Osteoblast (primary cell): ENCODE measurements at regions not wholly inside any gene's neighbourhood (a gene's known extent, or its start where the extent isn't known, plus 50 kb on each side); places are given as distances from the start of the nearest gene placed in this dataset.

ENCODE experiments used
- DNase-seq: peaks from one replicate; pipeline ENCODE4 v3.0.0; 2011; ENCODE audit warnings: low spot score, mixed read lengths; ENCODE audit not compliant: insufficient read length; ENCODE audit errors: missing footprints
- H2AFZ ChIP-seq: 2 replicates; pipeline ENCODE4 v1.6.0; 2011; ENCODE audit warnings: mild to moderate bottlenecking, low read length
- H3K27ac ChIP-seq: 2 replicates; pipeline ENCODE4 v1.5.1; 2011; ENCODE audit warnings: mild to moderate bottlenecking, low read depth, low read length, moderate library complexity
- H3K27me3 ChIP-seq: 2 replicates; pipeline ENCODE4 v1.6.0; 2012; ENCODE audit warnings: mild to moderate bottlenecking, control low read depth, inconsistent platforms, low read length, moderate library complexity; ENCODE audit not compliant: insufficient read depth
- H3K36me3 ChIP-seq: 2 replicates; pipeline ENCODE4 v1.5.1; 2011; ENCODE audit warnings: mild to moderate bottlenecking, low read length, control low read depth, moderate library complexity; ENCODE audit not compliant: insufficient read depth
- H3K4me1 ChIP-seq: 2 replicates; pipeline ENCODE4 v1.5.1; 2011; ENCODE audit warnings: mild to moderate bottlenecking, low read length, control low read depth, moderate library complexity; ENCODE audit not compliant: insufficient read depth
- H3K4me2 ChIP-seq: 2 replicates; pipeline ENCODE4 v1.6.0; 2011; ENCODE audit warnings: mild to moderate bottlenecking, low read length; ENCODE audit not compliant: insufficient read depth
- H3K4me3 ChIP-seq: fragments of 200-600 bp; sonication (generic); 3 replicates; pipeline ENCODE4 v1.5.1; 2012; ENCODE audit warnings: mild to moderate bottlenecking, low read length, inconsistent platforms; ENCODE audit not compliant: insufficient read depth
- H3K79me2 ChIP-seq: 2 replicates; pipeline ENCODE4 v1.6.0; 2012; ENCODE audit warnings: mild to moderate bottlenecking, low read length, control low read depth, inconsistent platforms; ENCODE audit not compliant: insufficient read depth
- H3K9me3 ChIP-seq: 2 replicates; pipeline ENCODE4 v1.5.1; 2011; ENCODE audit warnings: low read depth, low read length, control low read depth
- H4K20me1 ChIP-seq: 2 replicates; pipeline ENCODE4 v1.6.0; 2012; ENCODE audit warnings: mild to moderate bottlenecking, low read length, control low read depth; ENCODE audit not compliant: insufficient read depth
- TF ChIP-seq, protein P1 (sequence below): IDR thresholded peaks from 2 replicates; pipeline ENCODE4 v1.5.1; 2011; ENCODE audit warnings: mild to moderate bottlenecking, low read depth, low read length, moderate library complexity; ENCODE audit errors: extremely low read depth

GRCh38 chr7:86339051-86339450 lies 304.7 kb upstream of the GRM3 start:
- H3K4me3 ChIP-seq = no peak overlapping the region
- H3K36me3 ChIP-seq = no peaks in the 10 kb centered on the region
- no peak overlapping the region for H3K4me2 ChIP-seq
- TF ChIP-seq, protein P1, sequence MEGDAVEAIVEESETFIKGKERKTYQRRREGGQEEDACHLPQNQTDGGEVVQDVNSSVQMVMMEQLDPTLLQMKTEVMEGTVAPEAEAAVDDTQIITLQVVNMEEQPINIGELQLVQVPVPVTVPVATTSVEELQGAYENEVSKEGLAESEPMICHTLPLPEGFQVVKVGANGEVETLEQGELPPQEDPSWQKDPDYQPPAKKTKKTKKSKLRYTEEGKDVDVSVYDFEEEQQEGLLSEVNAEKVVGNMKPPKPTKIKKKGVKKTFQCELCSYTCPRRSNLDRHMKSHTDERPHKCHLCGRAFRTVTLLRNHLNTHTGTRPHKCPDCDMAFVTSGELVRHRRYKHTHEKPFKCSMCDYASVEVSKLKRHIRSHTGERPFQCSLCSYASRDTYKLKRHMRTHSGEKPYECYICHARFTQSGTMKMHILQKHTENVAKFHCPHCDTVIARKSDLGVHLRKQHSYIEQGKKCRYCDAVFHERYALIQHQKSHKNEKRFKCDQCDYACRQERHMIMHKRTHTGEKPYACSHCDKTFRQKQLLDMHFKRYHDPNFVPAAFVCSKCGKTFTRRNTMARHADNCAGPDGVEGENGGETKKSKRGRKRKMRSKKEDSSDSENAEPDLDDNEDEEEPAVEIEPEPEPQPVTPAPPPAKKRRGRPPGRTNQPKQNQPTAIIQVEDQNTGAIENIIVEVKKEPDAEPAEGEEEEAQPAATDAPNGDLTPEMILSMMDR = no peak
- H3K79me2 ChIP-seq = no peaks in the 10 kb centered on the region
- H3K27me3 ChIP-seq = no peaks in the 10 kb centered on the region
- H4K20me1 ChIP-seq = no peaks in the 10 kb centered on the region
- no peaks in the 10 kb centered on the region for H3K4me1 ChIP-seq
- no peaks in the 10 kb centered on the region for H3K9me3 ChIP-seq
- H3K27ac ChIP-seq = no peak overlapping the region
- no peak overlapping the region for H2AFZ ChIP-seq
- DNase-seq = no peak

GRCh38 chr7:86328801-86329433 lies 314.8 kb upstream of the GRM3 start:
- H3K4me1 ChIP-seq = no peaks in the 10 kb centered on the region

DNA sequence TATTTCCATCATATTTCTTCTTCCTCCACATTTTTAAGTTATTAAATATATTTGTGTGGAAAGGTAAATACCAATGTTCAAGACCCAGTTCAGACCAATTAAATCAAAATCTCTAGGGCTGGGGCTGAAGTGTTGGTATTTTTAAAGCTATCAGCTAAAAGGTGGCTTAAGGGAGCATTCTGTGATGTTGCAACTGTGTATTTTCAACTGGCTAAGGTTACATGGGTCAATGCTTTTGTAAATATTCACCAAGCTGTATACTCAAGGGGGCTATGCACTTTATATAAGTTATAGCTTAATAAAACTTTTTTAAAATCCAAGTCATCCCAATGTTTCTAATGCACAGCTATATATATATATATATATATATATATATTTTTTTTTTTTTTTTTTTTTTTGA lies 316.9 kb upstream of the GRM3 start:
- Histone ChIP-seq H3K27me3 (no peaks in the 10 kb centered on the region), H3K27ac (no peak overlapping the region), H2AFZ (no peak overlapping the region), H3K4me1 (no peaks in the 10 kb centered on the region), H3K9me3 (no peaks in the 10 kb centered on the region), H3K79me2 (no peaks in the 10 kb centered on the region), H3K36me3 (no peaks in the 10 kb centered on the region), H3K4me2 (no peak overlapping the region), H3K4me3 (no peak overlapping the region), H4K20me1 (no peaks in the 10 kb centered on the region)
- TF ChIP-seq, protein P1 = no peak
- DNase-seq = no peak

More at GRCh38 chr7:86328801-86329433, 314.8 kb upstream of the GRM3 start:
- Histone ChIP-seq H3K27me3 (no peaks in the 10 kb centered on the region), H3K36me3 (no peaks in the 10 kb centered on the region), H2AFZ (no peak overlapping the region), H3K27ac (no peak overlapping the region), H3K79me2 (no peaks in the 10 kb centered on the region), H3K9me3 (no peaks in the 10 kb centered on the region), H4K20me1 (no peaks in the 10 kb centered on the region), H3K4me2 (no peak overlapping the region), H3K4me3 (no peak overlapping the region)
- TF ChIP-seq, protein P1 = no peak
- no peak for DNase-seq

DNA sequence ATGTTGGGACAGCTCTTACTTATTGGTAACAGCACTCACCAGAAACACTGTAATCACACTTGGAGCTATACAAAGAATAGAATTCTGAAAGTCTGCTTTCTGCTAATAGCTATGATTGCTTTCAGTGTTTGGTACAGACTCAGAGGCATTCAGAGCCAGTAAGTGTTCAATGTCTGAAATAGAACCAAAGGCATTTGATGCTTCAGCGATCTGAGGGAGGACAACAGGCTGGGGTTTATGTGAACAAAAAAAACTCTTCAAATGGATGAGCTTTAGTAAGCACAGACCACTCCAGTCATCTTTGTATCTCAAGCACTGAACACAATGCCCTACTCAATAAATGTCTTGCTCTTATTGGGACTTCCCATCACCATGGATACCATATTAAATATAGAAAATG lies 322.8 kb upstream of the GRM3 start:
- Histone ChIP-seq H3K4me1 (no peaks in the 10 kb centered on the region), H3K36me3 (no peaks in the 10 kb centered on the region), H4K20me1 (no peaks in the 10 kb centered on the region), H3K4me3 (no peak overlapping the region), H3K27me3 (no peaks in the 10 kb centered on the region), H3K79me2 (no peaks in the 10 kb centered on the region), H3K4me2 (no peak overlapping the region), H3K9me3 (peaks cover 2% of the 10 kb centered on the region), H3K27ac (no peak overlapping the region), H2AFZ (no peak overlapping the region)
- TF ChIP-seq, protein P1 = no peak
- no peak for DNase-seq
